Endothelial cell (in vitro differentiated cells): ENCODE measurements at regions not wholly inside any gene's neighbourhood (a gene's known extent, or its start where the extent isn't known, plus 50 kb on each side); places are given as distances from the start of the nearest gene placed in this dataset.

Experiments used
- DNase-seq: peaks from one replicate; pipeline ENCODE4 v3.0.0; 2021; ENCODE audit warnings: low spot score
- H3K27ac Mint-ChIP-seq: one replicate; pipeline ENCODE4 v1.8.0; 2021; ENCODE audit warnings: mixed read lengths, inconsistent platforms; ENCODE audit not compliant: unreplicated experiment
- H3K27me3 Mint-ChIP-seq: one replicate; pipeline ENCODE4 v1.8.0; 2021; ENCODE audit warnings: mild to moderate bottlenecking, moderate library complexity, mixed read lengths, inconsistent platforms; ENCODE audit not compliant: unreplicated experiment
- H3K36me3 Mint-ChIP-seq: one replicate; pipeline ENCODE4 v1.8.0; 2021; ENCODE audit warnings: mild to moderate bottlenecking, low read depth, mixed read lengths, inconsistent platforms; ENCODE audit not compliant: unreplicated experiment
- H3K4me1 Mint-ChIP-seq: one replicate; pipeline ENCODE4 v1.8.0; 2021; ENCODE audit warnings: mild to moderate bottlenecking, mixed read lengths, inconsistent platforms; ENCODE audit not compliant: unreplicated experiment
- H3K4me3 Mint-ChIP-seq: one replicate; pipeline ENCODE4 v1.8.0; 2021; ENCODE audit warnings: mild to moderate bottlenecking, mixed read lengths, inconsistent platforms; ENCODE audit not compliant: unreplicated experiment
- H3K9me3 Mint-ChIP-seq: one replicate; pipeline ENCODE4 v1.8.0; 2021; ENCODE audit warnings: mixed read lengths, inconsistent platforms; ENCODE audit not compliant: unreplicated experiment
- TF ChIP-seq, protein P1 (sequence below): fragments of 200-600 bp; sonication (generic); IDR thresholded peaks from one replicate; pipeline ENCODE4 v1.5.0; 2021; ENCODE audit warnings: antibody characterized with exemption; ENCODE audit not compliant: unreplicated experiment

DNA sequence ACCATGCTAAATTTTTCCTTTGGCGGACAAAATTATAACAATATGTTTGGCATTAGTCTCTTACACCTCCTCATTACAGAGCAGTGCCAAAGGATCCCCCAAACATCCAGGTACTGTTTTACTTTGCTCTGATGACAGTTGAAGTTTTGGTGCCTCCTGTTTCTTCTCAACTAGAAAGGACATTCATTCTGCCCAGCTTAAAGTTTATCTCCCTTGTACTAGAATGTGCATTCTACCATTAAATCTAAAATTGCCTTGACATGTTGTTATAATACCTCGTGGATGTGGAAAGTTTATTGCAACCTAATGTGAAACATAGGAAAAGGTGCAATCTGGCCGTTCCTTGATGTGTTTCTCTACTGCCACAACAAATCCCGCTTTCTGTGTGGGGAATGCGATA is 173.4 kb downstream of the KITLG start:
- TF ChIP-seq, protein P1, sequence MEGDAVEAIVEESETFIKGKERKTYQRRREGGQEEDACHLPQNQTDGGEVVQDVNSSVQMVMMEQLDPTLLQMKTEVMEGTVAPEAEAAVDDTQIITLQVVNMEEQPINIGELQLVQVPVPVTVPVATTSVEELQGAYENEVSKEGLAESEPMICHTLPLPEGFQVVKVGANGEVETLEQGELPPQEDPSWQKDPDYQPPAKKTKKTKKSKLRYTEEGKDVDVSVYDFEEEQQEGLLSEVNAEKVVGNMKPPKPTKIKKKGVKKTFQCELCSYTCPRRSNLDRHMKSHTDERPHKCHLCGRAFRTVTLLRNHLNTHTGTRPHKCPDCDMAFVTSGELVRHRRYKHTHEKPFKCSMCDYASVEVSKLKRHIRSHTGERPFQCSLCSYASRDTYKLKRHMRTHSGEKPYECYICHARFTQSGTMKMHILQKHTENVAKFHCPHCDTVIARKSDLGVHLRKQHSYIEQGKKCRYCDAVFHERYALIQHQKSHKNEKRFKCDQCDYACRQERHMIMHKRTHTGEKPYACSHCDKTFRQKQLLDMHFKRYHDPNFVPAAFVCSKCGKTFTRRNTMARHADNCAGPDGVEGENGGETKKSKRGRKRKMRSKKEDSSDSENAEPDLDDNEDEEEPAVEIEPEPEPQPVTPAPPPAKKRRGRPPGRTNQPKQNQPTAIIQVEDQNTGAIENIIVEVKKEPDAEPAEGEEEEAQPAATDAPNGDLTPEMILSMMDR, result no peak
- H3K9me3 Mint-ChIP-seq, result no peaks in the 10 kb centered on the region
- peaks cover 5% of the 10 kb centered on the region for H3K4me1 Mint-ChIP-seq
- H3K4me3 Mint-ChIP-seq, result no peak overlapping the region
- DNase-seq, result no peak
- H3K27ac Mint-ChIP-seq, result no peak overlapping the region
- no peaks in the 10 kb centered on the region for H3K36me3 Mint-ChIP-seq
- no peaks in the 10 kb centered on the region for H3K27me3 Mint-ChIP-seq

GRCh38 chr12:88408823-88409222 is 171.4 kb downstream of the KITLG start:
- no peak overlapping the region for H3K27ac Mint-ChIP-seq
- TF ChIP-seq, protein P1, result no peak

DNA sequence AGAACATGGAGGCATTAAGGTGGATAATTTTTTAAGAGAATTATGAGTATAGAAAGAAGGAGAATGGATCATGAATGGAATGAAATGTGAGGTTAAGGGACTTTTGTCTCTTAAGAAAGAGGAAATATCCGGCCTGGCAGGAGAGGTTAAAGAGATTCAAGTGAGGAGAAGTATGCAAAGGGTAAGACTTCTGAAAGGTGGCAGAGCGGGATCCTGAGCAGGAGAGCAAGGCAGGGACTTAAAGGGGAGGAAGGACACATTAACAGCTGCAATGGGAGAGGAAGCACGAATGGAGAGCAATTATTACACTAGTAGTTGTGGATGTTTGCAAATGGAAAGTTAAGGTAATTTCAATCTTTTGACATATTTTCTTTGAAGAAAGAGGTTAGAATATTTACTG is 171.0 kb downstream of the KITLG start:
- TF ChIP-seq, protein P1, result no peak
- H3K27ac Mint-ChIP-seq, result no peak overlapping the region
- no peak for DNase-seq
- no peaks in the 10 kb centered on the region for H3K27me3 Mint-ChIP-seq
- H3K9me3 Mint-ChIP-seq, result no peaks in the 10 kb centered on the region
- H3K4me3 Mint-ChIP-seq, result no peak overlapping the region
- peaks cover 12% of the 10 kb centered on the region for H3K4me1 Mint-ChIP-seq
- H3K36me3 Mint-ChIP-seq, result no peaks in the 10 kb centered on the region

More at GRCh38 chr12:88408823-88409222, 171.4 kb downstream of the KITLG start:
- no peak for DNase-seq
- Mint-ChIP-seq H3K27me3 (no peaks in the 10 kb centered on the region), H3K9me3 (no peaks in the 10 kb centered on the region), H3K4me3 (no peak overlapping the region), H3K4me1 (peaks cover 9% of the 10 kb centered on the region), H3K36me3 (no peaks in the 10 kb centered on the region)

- no peak overlapping the region for H3K4me3 Mint-ChIP-seq
- no peaks in the 10 kb centered on the region for H3K9me3 Mint-ChIP-seq
- no peaks in the 10 kb centered on the region for H3K36me3 Mint-ChIP-seq
- no peak for DNase-seq
- H3K27ac Mint-ChIP-seq, result no peak overlapping the region
- no peaks in the 10 kb centered on the region for H3K27me3 Mint-ChIP-seq
- peaks cover 18% of the 10 kb centered on the region for H3K4me1 Mint-ChIP-seq
- TF ChIP-seq, protein P1, result no peak
Observed at GRCh38 chr12:88411689-88412088, 168.6 kb downstream of the KITLG start.

DNA sequence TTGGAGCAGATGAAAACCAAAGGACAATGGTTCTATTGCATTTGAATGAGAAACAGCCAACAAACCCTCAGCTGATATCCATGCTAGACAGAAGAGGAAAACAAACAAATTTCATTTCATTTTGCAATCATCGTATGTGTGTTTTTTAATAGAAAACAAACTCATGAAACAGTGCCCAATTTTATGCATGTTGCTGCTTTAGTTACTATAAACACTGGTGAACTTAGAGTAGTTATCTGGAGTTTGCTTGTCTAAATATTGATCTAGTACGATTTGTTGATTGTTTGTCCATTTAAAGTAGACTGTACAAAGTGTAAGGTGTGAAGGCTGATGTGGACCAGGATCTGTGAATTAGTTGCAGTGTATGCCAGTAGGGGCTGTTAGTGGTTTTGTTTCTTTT is 166.6 kb downstream of the KITLG start:
- no peaks in the 10 kb centered on the region for H3K9me3 Mint-ChIP-seq
- H3K27me3 Mint-ChIP-seq, result no peaks in the 10 kb centered on the region
- peaks cover 18% of the 10 kb centered on the region for H3K4me1 Mint-ChIP-seq
- DNase-seq, result no peak
- H3K4me3 Mint-ChIP-seq, result no peak overlapping the region
- H3K36me3 Mint-ChIP-seq, result no peaks in the 10 kb centered on the region
- TF ChIP-seq, protein P1, result no peak
- H3K27ac Mint-ChIP-seq, result no peak overlapping the region
